ENCODE measurements at regions not wholly inside any gene's neighbourhood (a gene's known extent, or its start where the extent isn't known, plus 50 kb on each side); places are given as distances from the start of the nearest gene placed in this dataset.
"Not testable (repeated sequence)": the region's sequence is repeated elsewhere in the genome, so short reads cannot be mapped to it uniquely, and the experiment has no call there.

- FAIRE-seq: no peak
Observed at GRCh38 chr6:102986086-102986485, 1592.6 kb downstream of the GRIK2 start.

GRCh38 chr6:102984357-102984756, 1590.8 kb downstream of the GRIK2 start:
- no peak for FAIRE-seq

DNA sequence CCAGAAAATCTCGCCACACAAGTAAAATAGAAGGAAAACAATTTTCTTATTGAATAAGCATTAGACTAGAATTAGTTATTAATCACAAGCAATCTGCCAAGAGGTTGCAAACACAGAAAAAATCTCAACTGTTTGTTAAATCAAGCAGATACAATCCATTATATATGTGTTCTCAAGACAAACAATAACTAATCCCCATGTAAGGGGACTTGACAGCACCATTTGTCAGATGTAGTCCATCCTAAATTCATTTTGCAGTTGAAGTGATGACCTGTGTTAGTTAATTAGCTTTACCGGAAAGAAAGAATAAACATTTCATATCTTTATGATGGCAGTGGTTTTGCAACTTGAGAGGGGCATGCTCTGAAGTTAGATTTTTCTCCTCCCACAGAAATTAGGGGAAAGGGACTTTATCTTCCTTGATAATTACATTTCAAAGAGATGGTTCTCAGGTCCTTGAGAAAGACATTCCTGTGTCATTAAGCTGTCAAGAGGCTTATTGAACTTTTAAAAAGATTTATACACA, 1588.0 kb downstream of the GRIK2 start:
- no peak for FAIRE-seq

DNA sequence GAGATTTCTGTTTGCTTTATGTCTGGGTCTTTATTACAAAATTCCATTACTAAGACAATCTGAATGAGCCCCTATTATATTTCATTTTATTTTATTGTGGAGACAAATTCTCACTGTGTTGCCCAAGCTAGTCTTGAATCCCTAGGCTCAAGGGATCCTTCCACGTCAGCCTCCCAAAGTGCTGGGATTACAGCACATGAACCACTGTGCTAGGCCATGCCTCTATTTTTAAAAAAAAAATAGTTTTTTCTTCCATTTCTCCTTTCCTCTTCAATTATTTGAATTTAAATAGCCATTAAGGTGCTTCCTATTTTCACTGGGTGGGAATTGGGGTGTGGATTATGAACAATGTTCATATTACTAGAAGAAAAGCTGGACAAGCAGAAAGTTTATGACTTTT, 1587.4 kb downstream of the GRIK2 start:
- no peak for FAIRE-seq

- no peak for FAIRE-seq
Observed at GRCh38 chr6:102961902-102962301, 1568.4 kb downstream of the GRIK2 start.

GRCh38 chr6:102950967-102951366, 1557.5 kb downstream of the GRIK2 start:
- no peak for FAIRE-seq

DNA sequence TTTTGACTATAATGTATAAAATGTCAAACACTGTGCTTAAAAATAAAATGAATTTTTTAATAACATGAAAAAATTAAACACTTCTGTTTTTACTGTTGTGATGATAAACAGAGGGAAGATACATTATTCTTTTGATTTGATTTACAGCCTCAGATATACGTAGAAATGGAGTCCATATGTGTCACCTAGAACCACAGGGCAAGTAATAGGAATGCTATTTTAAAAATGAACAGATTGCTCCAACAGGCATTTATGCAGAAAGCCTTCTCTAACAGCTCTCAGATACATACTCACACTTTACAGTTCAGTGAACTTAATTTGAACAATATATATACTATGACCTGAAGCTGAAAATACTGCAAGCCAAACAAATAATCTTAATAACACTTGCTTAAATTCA, 1551.0 kb downstream of the GRIK2 start:
- no peak for FAIRE-seq

GRCh38 chr6:102942206-102942605, 1548.7 kb downstream of the GRIK2 start:
- FAIRE-seq: no peak

- no peak for FAIRE-seq
Observed at GRCh38 chr6:102936959-102937358, 1543.5 kb downstream of the GRIK2 start.

DNA sequence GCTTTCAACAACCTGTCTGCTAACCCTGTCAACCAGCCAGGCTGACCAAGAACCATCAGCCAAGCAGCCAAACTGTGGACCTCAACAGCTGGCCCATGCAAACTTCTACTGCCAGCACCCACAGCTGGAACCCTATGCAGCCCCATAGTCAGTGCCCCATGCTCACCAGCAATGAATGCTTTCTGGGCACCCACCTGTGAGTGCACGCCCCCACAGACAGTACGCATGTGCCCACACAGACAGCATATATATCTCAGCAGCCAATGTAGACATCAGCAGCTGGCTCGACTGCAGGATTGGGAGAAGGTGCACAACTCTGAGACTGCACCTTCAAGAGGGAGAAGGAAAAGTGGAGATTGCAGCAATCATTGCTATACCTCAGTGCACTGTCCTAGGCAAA, 1534.6 kb downstream of the GRIK2 start:
- no peak for FAIRE-seq

DNA sequence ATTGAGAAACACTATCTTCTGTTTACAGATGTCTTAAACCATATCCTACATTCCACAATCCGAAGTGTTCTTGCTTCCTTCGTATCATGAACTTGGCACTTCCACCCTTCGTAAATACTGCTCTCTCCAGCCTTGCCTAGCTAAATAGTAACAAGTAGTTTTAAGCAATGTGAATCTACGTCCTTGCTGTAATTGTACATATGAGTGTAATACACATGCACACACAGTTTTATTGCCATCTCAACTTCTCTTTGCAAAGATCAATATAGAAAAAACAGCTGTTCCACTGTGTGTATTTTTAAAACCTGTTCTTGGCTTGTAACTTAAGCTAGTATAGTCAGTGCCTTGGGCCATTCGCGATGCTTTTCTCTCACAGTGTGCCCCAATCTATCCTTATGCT, 1524.7 kb downstream of the GRIK2 start:
- no peak for FAIRE-seq

DNA sequence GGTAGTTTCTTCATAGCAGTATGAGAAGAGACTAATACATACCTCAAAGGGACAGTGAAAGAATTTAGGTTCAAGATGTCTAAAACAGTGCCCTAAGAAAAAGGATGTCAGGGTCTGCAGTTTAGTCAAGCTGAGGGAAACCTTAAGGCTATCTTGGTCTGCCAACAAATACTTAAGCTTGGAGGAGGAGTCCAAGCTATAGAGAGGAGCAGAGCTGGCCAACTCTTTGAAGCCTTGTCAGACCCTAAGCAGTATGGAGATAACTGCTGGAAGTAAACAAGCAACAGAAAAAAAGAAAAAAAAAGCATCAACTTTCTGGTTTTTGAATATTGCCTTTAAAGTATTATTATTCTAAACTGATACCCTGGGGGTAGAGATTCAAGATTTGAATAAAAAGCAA, 1518.1 kb downstream of the GRIK2 start:
- no peak for FAIRE-seq

GRCh38 chr6:102910701-102911139, 1517.2 kb downstream of the GRIK2 start:
- not testable (repeated sequence) for FAIRE-seq

- no peak for FAIRE-seq
Observed at GRCh38 chr6:102907181-102907580, 1513.7 kb downstream of the GRIK2 start.

DNA sequence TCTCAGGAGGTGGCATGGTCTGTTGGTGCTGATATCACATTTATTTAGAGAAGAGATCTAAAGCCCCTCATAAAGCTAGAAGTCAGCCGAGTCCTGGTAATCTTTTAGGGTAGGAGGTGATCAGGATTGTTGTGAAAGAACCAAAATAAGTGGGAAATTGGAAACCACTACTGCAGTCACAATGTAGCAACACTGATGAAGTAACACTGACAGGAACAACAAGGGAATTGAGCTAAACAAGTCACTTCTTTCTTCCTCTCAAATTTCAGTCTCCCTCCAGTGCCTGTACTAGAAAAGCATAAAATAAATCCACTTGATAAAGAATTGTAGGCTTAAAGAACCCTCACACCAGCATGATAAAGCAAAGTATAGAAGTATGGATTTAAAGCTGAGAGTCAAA, 1509.0 kb downstream of the GRIK2 start:
- FAIRE-seq: no peak

- FAIRE-seq: no peak
Observed at GRCh38 chr6:102895683-102896082, 1502.2 kb downstream of the GRIK2 start.

DNA sequence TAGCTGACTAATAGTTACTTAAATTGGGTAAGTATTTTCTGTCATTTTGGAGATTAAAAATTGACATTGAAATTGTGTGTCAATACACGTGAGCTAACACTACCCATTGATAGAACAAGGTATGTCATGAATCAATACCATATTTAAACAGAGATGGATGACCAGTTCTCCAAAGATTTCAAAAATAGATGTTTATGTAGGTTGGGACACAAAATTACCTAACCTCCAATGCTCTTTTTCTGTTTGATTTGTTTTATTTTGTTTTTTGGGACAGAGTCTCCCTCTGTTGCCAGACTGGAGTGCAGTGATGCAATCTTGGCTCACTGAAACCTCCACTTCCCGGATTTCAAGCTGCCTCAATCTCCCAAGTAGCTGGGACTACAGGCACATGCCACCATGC, 1491.7 kb downstream of the GRIK2 start:
- no peak for FAIRE-seq

DNA sequence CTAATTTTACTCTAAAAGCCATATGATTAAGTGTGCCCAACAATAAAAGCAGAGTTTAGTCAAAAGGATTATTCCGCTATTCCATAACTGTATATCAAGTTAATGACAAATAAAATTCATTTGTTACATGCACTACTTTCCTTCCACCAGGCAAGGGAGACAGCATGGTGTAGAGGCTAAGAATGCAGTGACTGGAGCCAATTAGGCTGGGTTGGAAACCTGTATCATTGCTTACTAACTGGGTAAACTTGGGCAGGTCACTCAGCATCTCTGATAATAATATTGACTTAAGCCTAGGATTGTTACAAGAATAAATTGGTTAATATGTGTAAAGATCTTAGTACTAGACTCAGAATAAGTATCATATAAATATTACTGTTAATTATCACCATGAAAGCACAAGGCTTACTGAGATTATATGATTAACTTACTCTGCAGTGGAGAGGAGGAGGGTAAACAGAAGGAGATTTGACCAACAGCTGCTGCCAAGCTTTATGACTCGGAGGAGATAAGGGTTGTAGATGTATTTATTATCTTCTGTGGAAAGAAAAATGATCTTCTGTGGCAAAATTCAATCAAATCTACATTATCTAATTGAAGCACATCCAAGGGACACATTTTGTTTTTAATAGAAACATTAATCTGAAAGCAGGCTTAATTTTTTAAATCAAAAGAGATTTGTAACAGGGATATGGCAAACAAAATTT, 1459.9 kb downstream of the GRIK2 start:
- no peak for FAIRE-seq

DNA sequence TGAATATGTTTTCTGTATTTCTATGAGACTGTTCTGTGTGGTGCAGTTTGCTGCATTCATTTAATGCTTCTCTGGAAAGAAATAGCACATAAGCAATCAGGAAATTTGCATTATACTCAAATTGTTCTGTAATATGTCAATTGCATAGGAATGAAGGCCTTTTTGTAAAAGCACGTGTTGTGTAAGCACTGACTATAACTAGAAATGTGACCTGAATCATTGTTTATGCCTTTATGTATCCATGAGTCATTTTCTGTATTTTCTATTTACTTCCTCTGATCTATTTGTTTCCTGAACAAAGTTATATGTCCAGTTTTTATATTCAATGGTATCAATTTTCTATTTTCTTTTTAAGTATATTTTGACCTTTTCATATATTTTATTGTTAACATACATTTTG, 1455.3 kb downstream of the GRIK2 start:
- no peak for FAIRE-seq

- no peak for FAIRE-seq
Observed at GRCh38 chr6:102848210-102848609, 1454.7 kb downstream of the GRIK2 start.

- no peak for FAIRE-seq
Observed at GRCh38 chr6:102841060-102841459, 1447.6 kb downstream of the GRIK2 start.

DNA sequence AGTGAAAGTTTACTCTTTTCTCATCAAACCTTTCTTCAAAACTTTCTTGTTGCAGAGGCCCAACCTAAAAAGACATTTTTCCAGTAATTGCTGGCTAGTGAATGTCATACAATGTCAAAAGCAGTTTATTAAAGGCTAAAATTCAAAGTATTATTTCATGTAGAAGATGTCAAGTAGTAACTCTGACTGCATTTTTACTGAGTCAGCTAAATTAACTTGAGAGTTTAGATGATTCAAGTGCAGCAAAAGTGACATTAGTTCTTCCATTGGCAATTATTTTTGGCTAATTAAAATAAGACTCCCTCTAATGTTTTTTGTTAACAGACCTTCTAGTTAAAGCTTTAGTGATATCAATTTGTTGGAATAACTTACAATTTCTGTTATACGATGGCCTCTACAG, 1438.5 kb downstream of the GRIK2 start:
- FAIRE-seq: no peak

DNA sequence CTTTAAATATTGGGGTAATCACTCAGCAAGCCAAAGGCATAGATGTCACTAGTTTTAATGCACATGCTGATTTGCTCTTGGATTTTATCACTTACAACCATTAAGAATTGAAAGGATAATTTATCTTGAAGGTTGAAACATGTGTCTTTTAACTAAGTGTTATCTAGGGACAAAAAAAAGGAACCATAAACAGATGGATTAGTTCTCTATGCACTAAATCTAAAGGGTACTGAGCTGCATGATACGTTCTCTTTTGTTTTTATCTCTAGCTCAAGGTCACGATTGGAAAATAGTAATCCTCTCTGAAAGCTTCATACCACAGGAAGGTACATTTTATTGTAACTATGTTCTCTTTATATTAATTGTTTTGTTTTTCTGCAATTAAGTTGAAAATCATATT, 1426.6 kb downstream of the GRIK2 start:
- no peak for FAIRE-seq

DNA sequence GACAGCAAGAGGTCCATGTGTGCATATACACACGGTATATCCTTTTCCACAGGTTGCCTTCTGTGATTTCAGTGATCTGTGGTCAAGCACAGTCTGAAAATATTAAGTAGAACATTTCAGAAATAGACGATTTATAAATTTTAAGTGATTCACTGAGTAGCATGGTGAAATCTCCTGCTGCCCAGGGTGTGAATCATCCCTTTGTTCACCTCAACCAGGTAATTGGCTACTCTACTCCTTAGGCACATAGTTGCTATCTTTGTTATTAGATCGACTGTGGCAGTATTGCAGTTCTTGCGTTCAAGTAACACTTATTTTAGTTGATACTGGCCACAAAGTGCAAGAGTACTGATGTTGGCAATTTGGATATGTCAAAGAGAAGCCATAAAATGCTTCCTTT, 1421.7 kb downstream of the GRIK2 start:
- no peak for FAIRE-seq

All from colon (tissue), 2 donors.